Activated CD4-positive, alpha-beta T cell treated with anti-CD3 and anti-CD28 coated beads, Interleukin-2, amount 10 ng/mL, durations not matched to agents 7 days and 5 days (primary cell): ENCODE measurements at regions not wholly inside any gene's neighbourhood (a gene's known extent, or its start where the extent isn't known, plus 50 kb on each side); places are given as distances from the start of the nearest gene placed in this dataset.

ENCODE experiments used
- CTCF ChIA-PET: fragments of 350-600 bp; sonication (Branson Sonifier 250); formaldehyde crosslinking; loops from one replicate; lab custom pipeline; 2021; ENCODE audit warnings: antibody characterized with exemption; lab: Charles Lee
- POLR2A ChIA-PET: fragments of 350-600 bp; sonication (Branson Sonifier 250); formaldehyde crosslinking; loops from one replicate; lab custom pipeline; 2021; ENCODE audit warnings: antibody characterized with exemption; lab: Charles Lee
- DNase-seq: peaks from one replicate; pipeline ENCODE4 v3.0.0-alpha.2; 2020
- H3K27ac Mint-ChIP-seq: one replicate; pipeline ENCODE4 v1.8.0; 2021; ENCODE audit warnings: mild to moderate bottlenecking, moderate library complexity, mixed read lengths
- H3K27me3 Mint-ChIP-seq: one replicate; pipeline ENCODE4 v1.8.0; 2021; ENCODE audit warnings: mixed read lengths
- H3K36me3 Mint-ChIP-seq: one replicate; pipeline ENCODE4 v1.8.0; 2021; ENCODE audit warnings: low read depth, mixed read lengths
- H3K4me1 Mint-ChIP-seq: one replicate; pipeline ENCODE4 v1.8.0; 2021; ENCODE audit warnings: mixed read lengths
- H3K4me3 Mint-ChIP-seq: one replicate; pipeline ENCODE4 v1.8.0; 2021; ENCODE audit warnings: mild to moderate bottlenecking, moderate library complexity, mixed read lengths
- H3K9me3 Mint-ChIP-seq: one replicate; pipeline ENCODE4 v1.8.0; 2021; ENCODE audit warnings: mixed read lengths

- Mint-ChIP-seq H3K4me1 (peaks cover 75% of the 10 kb centered on the region), H3K36me3 (peaks cover 4% of the 10 kb centered on the region), H3K9me3 (peaks cover 9% of the 10 kb centered on the region), H3K27ac (peak overlapping the region; percentile 81), H3K4me3 (no peak overlapping the region), H3K27me3 (no peaks in the 10 kb centered on the region)
- ChIA-PET POLR2A (interaction anchor here (1.0 kb wide), 1 partner anchor 20 kb away, joined by 3 read pairs; no protein-coding TSS in a partner anchor), CTCF (interaction anchor here (0.8 to 2.7 kb wide), 9 partner anchors 16 to 290 kb away, joined by 3 to 10 read pairs (median 5); no protein-coding TSS in a partner anchor)
- no peak for DNase-seq
Observed at GRCh38 chr6:111993342-111993741, 60.6 kb upstream of the CCN6 start.

- ChIA-PET CTCF (no interaction called here), POLR2A (no interaction called here)
- H3K36me3 Mint-ChIP-seq: no peaks in the 10 kb centered on the region
- H3K4me1 Mint-ChIP-seq: peaks cover 60% of the 10 kb centered on the region
- peaks cover under 1% of the 10 kb centered on the region for H3K9me3 Mint-ChIP-seq
- no peaks in the 10 kb centered on the region for H3K27me3 Mint-ChIP-seq
- H3K4me3 Mint-ChIP-seq: no peak overlapping the region
- no peak overlapping the region for H3K27ac Mint-ChIP-seq
- no peak for DNase-seq
Observed at GRCh38 chr6:111994791-111995190, 59.1 kb upstream of the CCN6 start.

- H3K4me1 Mint-ChIP-seq: peaks cover 54% of the 10 kb centered on the region
- H3K27ac Mint-ChIP-seq: no peak overlapping the region
- POLR2A ChIA-PET: no interaction called here
- no peak overlapping the region for H3K4me3 Mint-ChIP-seq
- H3K9me3 Mint-ChIP-seq: no peaks in the 10 kb centered on the region
- no peaks in the 10 kb centered on the region for H3K36me3 Mint-ChIP-seq
- no peaks in the 10 kb centered on the region for H3K27me3 Mint-ChIP-seq
- no peak for DNase-seq
- CTCF ChIA-PET: interaction anchor here (0.7 to 1.5 kb wide), 3 partner anchors 12 to 286 kb away, joined by 3 to 4 read pairs (median 4); no protein-coding TSS in a partner anchor
Observed at GRCh38 chr6:111995404-111995803, 58.5 kb upstream of the CCN6 start.

GRCh38 chr6:111996144-111996865 is 57.6 kb upstream of the CCN6 start:
- Mint-ChIP-seq H3K4me1 (peaks cover 46% of the 10 kb centered on the region), H3K27ac (peak overlapping the region; percentile 51)

GRCh38 chr6:111997078-111997852 is 56.6 kb upstream of the CCN6 start:
- no peaks in the 10 kb centered on the region for H3K27me3 Mint-ChIP-seq
- peak overlapping the region; percentile 37 for H3K4me3 Mint-ChIP-seq
- H3K9me3 Mint-ChIP-seq: peaks cover 2% of the 10 kb centered on the region
- ChIA-PET CTCF (interaction anchor here (0.7 to 2.2 kb wide), 13 partner anchors 10 to 301 kb away, joined by 3 to 7 read pairs (median 3); no protein-coding TSS in a partner anchor), POLR2A (interaction anchor here (0.6 kb wide), 1 partner anchor 76 kb away, joined by 3 read pairs; no protein-coding TSS in a partner anchor)
- DNase-seq: peak; percentile 86
- H3K27ac Mint-ChIP-seq: peak overlapping the region; percentile 51
- peaks cover 40% of the 10 kb centered on the region for H3K4me1 Mint-ChIP-seq
- H3K36me3 Mint-ChIP-seq: no peaks in the 10 kb centered on the region

More at GRCh38 chr6:111996144-111996865, 57.6 kb upstream of the CCN6 start:
- H3K36me3 Mint-ChIP-seq: no peaks in the 10 kb centered on the region
- H3K4me3 Mint-ChIP-seq: no peak overlapping the region
- no peaks in the 10 kb centered on the region for H3K27me3 Mint-ChIP-seq
- no peak for DNase-seq
- no peaks in the 10 kb centered on the region for H3K9me3 Mint-ChIP-seq
- ChIA-PET CTCF (interaction anchor here (0.9 to 1.5 kb wide), 9 partner anchors 11 to 283 kb away, joined by 3 to 7 read pairs (median 3); no protein-coding TSS in a partner anchor), POLR2A (no interaction called here)

GRCh38 chr6:111997853-111998208 is 56.1 kb upstream of the CCN6 start:
- H3K27ac Mint-ChIP-seq: no peak overlapping the region
- peaks cover 3% of the 10 kb centered on the region for H3K9me3 Mint-ChIP-seq
- H3K4me1 Mint-ChIP-seq: peaks cover 34% of the 10 kb centered on the region
- H3K4me3 Mint-ChIP-seq: no peak overlapping the region
- no peaks in the 10 kb centered on the region for H3K27me3 Mint-ChIP-seq
- ChIA-PET CTCF (interaction anchor here (0.7 to 2.2 kb wide), 10 partner anchors 9 to 302 kb away, joined by 3 to 6 read pairs (median 3); no protein-coding TSS in a partner anchor), POLR2A (no interaction called here)
- DNase-seq: no peak
- H3K36me3 Mint-ChIP-seq: no peaks in the 10 kb centered on the region

GRCh38 chr6:112002307-112002706 is 51.6 kb upstream of the CCN6 start:
- no peak for DNase-seq
- no peaks in the 10 kb centered on the region for H3K36me3 Mint-ChIP-seq
- H3K4me1 Mint-ChIP-seq: peaks cover 6% of the 10 kb centered on the region
- H3K27me3 Mint-ChIP-seq: no peaks in the 10 kb centered on the region
- ChIA-PET CTCF (interaction anchor here (0.9 kb wide), 1 partner anchor 138 kb away, joined by 3 read pairs; no protein-coding TSS in a partner anchor), POLR2A (no interaction called here)
- H3K9me3 Mint-ChIP-seq: peaks cover 3% of the 10 kb centered on the region
- no peak overlapping the region for H3K4me3 Mint-ChIP-seq
- H3K27ac Mint-ChIP-seq: no peak overlapping the region
